SJCRH30 (cell line): ENCODE measurements at regions not wholly inside any gene's neighbourhood (a gene's known extent, or its start where the extent isn't known, plus 50 kb on each side); places are given as distances from the start of the nearest gene placed in this dataset.

Experiments used
- DNase-seq, 2 experiments: peaks; one replicate each; pipeline ENCODE4 v3.0.0-alpha.2; 2015 to 2020
- H3K27ac ChIP-seq: fragments of 250-450 bp; sonication (Bioruptor Pico); 2 replicates; pipeline ENCODE4 v1.5.1; 2020; ENCODE audit warnings: mild to moderate bottlenecking, moderate library complexity
- H3K27me3 ChIP-seq: fragments of 250-450 bp; sonication (Bioruptor Pico); 2 replicates; pipeline ENCODE4 v1.5.1; 2020; ENCODE audit warnings: mild to moderate bottlenecking, moderate library complexity
- H3K36me3 ChIP-seq: fragments of 250-450 bp; sonication (Bioruptor Pico); 2 replicates; pipeline ENCODE4 v1.5.1; 2020; ENCODE audit warnings: mild to moderate bottlenecking, moderate library complexity
- H3K4me1 ChIP-seq: fragments of 250-450 bp; sonication (Bioruptor Pico); 2 replicates; pipeline ENCODE4 v1.5.1; 2020; ENCODE audit warnings: mild to moderate bottlenecking, moderate library complexity
- H3K4me3 ChIP-seq: fragments of 250-450 bp; sonication (Bioruptor Pico); 2 replicates; pipeline ENCODE4 v1.5.1; 2020; ENCODE audit warnings: mild to moderate bottlenecking, moderate library complexity
- H3K9me3 ChIP-seq: fragments of 250-450 bp; sonication (Bioruptor Pico); replicated peaks from 2 replicates; pipeline ENCODE4 v1.5.1; 2020; ENCODE audit warnings: mild to moderate bottlenecking, moderate library complexity

- no peaks in the 10 kb centered on the region for H3K27me3 ChIP-seq
- no peak overlapping the region for H3K4me3 ChIP-seq
- no peaks in the 10 kb centered on the region for H3K9me3 ChIP-seq
- no peak for DNase-seq
- H3K36me3 ChIP-seq, result no peaks in the 10 kb centered on the region
- no peak overlapping the region for H3K27ac ChIP-seq
- H3K4me1 ChIP-seq, result no peaks in the 10 kb centered on the region
Observed at GRCh38 chr11:119831011-119831410, 102.0 kb upstream of the NECTIN1 start.

- Histone ChIP-seq H3K9me3 (no peaks in the 10 kb centered on the region), H3K27ac (no peak overlapping the region), H3K27me3 (no peaks in the 10 kb centered on the region), H3K4me3 (no peak overlapping the region), H3K36me3 (no peaks in the 10 kb centered on the region), H3K4me1 (no peaks in the 10 kb centered on the region)
- no peak for DNase-seq
Observed at GRCh38 chr11:119830400-119830799, 101.4 kb upstream of the NECTIN1 start.

GRCh38 chr11:119829402-119829801 is 100.4 kb upstream of the NECTIN1 start:
- no peak overlapping the region for H3K27ac ChIP-seq
- H3K36me3 ChIP-seq, result no peaks in the 10 kb centered on the region
- H3K27me3 ChIP-seq, result no peaks in the 10 kb centered on the region
- no peak overlapping the region for H3K4me3 ChIP-seq
- H3K9me3 ChIP-seq, result no peaks in the 10 kb centered on the region
- DNase-seq, result no peak
- no peaks in the 10 kb centered on the region for H3K4me1 ChIP-seq

GRCh38 chr11:119828819-119829218 is 99.8 kb upstream of the NECTIN1 start:
- Histone ChIP-seq H3K36me3 (no peaks in the 10 kb centered on the region), H3K27ac (no peak overlapping the region), H3K4me1 (no peaks in the 10 kb centered on the region), H3K9me3 (no peaks in the 10 kb centered on the region), H3K27me3 (no peaks in the 10 kb centered on the region), H3K4me3 (no peak overlapping the region)
- no peak for DNase-seq

GRCh38 chr11:119828006-119828405 is 99.0 kb upstream of the NECTIN1 start:
- no peaks in the 10 kb centered on the region for H3K36me3 ChIP-seq
- no peaks in the 10 kb centered on the region for H3K4me1 ChIP-seq
- no peaks in the 10 kb centered on the region for H3K27me3 ChIP-seq
- H3K9me3 ChIP-seq, result no peaks in the 10 kb centered on the region
- no peak for DNase-seq
- H3K27ac ChIP-seq, result no peak overlapping the region
- no peak overlapping the region for H3K4me3 ChIP-seq

- no peaks in the 10 kb centered on the region for H3K9me3 ChIP-seq
- no peaks in the 10 kb centered on the region for H3K27me3 ChIP-seq
- H3K27ac ChIP-seq, result no peak overlapping the region
- DNase-seq, result no peak
- H3K4me1 ChIP-seq, result no peaks in the 10 kb centered on the region
- no peak overlapping the region for H3K4me3 ChIP-seq
- no peaks in the 10 kb centered on the region for H3K36me3 ChIP-seq
Observed at GRCh38 chr11:119827113-119827512, 98.1 kb upstream of the NECTIN1 start.

- DNase-seq, result no peak
- H3K4me3 ChIP-seq, result no peak overlapping the region
- H3K27ac ChIP-seq, result no peak overlapping the region
- H3K4me1 ChIP-seq, result no peaks in the 10 kb centered on the region
- no peaks in the 10 kb centered on the region for H3K36me3 ChIP-seq
- no peaks in the 10 kb centered on the region for H3K9me3 ChIP-seq
- H3K27me3 ChIP-seq, result no peaks in the 10 kb centered on the region
Observed at GRCh38 chr11:119823077-119823476, 94.1 kb upstream of the NECTIN1 start.

GRCh38 chr11:119816660-119817059 is 87.7 kb upstream of the NECTIN1 start:
- no peaks in the 10 kb centered on the region for H3K36me3 ChIP-seq
- H3K9me3 ChIP-seq, result no peaks in the 10 kb centered on the region
- no peak overlapping the region for H3K4me3 ChIP-seq
- no peak overlapping the region for H3K27ac ChIP-seq
- H3K27me3 ChIP-seq, result no peaks in the 10 kb centered on the region
- no peak for DNase-seq
- no peaks in the 10 kb centered on the region for H3K4me1 ChIP-seq

GRCh38 chr11:119814766-119815165 is 85.8 kb upstream of the NECTIN1 start:
- H3K36me3 ChIP-seq, result no peaks in the 10 kb centered on the region
- no peaks in the 10 kb centered on the region for H3K4me1 ChIP-seq
- H3K9me3 ChIP-seq, result no peaks in the 10 kb centered on the region
- H3K27ac ChIP-seq, result no peak overlapping the region
- H3K4me3 ChIP-seq, result no peak overlapping the region
- H3K27me3 ChIP-seq, result no peaks in the 10 kb centered on the region
- no peak for DNase-seq

GRCh38 chr11:119810478-119811232 is 81.7 kb upstream of the NECTIN1 start:
- Histone ChIP-seq H3K9me3 (no peaks in the 10 kb centered on the region), H3K4me3 (no peak overlapping the region), H3K4me1 (no peaks in the 10 kb centered on the region), H3K27me3 (no peaks in the 10 kb centered on the region), H3K36me3 (no peaks in the 10 kb centered on the region), H3K27ac (no peak overlapping the region)
- DNase-seq, result no peak

GRCh38 chr11:119809346-119809745 is 80.3 kb upstream of the NECTIN1 start:
- no peak overlapping the region for H3K27ac ChIP-seq
- no peak for DNase-seq
- H3K4me1 ChIP-seq, result no peaks in the 10 kb centered on the region
- H3K36me3 ChIP-seq, result no peaks in the 10 kb centered on the region
- no peak overlapping the region for H3K4me3 ChIP-seq
- H3K27me3 ChIP-seq, result no peaks in the 10 kb centered on the region
- no peaks in the 10 kb centered on the region for H3K9me3 ChIP-seq

- Histone ChIP-seq H3K27ac (no peak overlapping the region), H3K4me1 (no peaks in the 10 kb centered on the region), H3K9me3 (no peaks in the 10 kb centered on the region), H3K36me3 (no peaks in the 10 kb centered on the region), H3K4me3 (no peak overlapping the region), H3K27me3 (no peaks in the 10 kb centered on the region)
- no peak for DNase-seq
Observed at GRCh38 chr11:119808407-119809185, 79.6 kb upstream of the NECTIN1 start.

GRCh38 chr11:119807841-119808240 is 78.8 kb upstream of the NECTIN1 start:
- no peaks in the 10 kb centered on the region for H3K36me3 ChIP-seq
- H3K4me1 ChIP-seq, result no peaks in the 10 kb centered on the region
- no peaks in the 10 kb centered on the region for H3K9me3 ChIP-seq
- no peaks in the 10 kb centered on the region for H3K27me3 ChIP-seq
- no peak overlapping the region for H3K27ac ChIP-seq
- no peak overlapping the region for H3K4me3 ChIP-seq
- DNase-seq, result no peak

- Histone ChIP-seq H3K36me3 (no peaks in the 10 kb centered on the region), H3K9me3 (no peaks in the 10 kb centered on the region), H3K27ac (no peak overlapping the region), H3K27me3 (no peaks in the 10 kb centered on the region), H3K4me1 (no peaks in the 10 kb centered on the region), H3K4me3 (no peak overlapping the region)
- DNase-seq, result no peak
Observed at GRCh38 chr11:119807402-119807801, 78.4 kb upstream of the NECTIN1 start.

GRCh38 chr11:119806064-119806915 is 77.3 kb upstream of the NECTIN1 start:
- Histone ChIP-seq H3K27me3 (no peaks in the 10 kb centered on the region), H3K4me3 (no peak overlapping the region), H3K36me3 (no peaks in the 10 kb centered on the region), H3K9me3 (no peaks in the 10 kb centered on the region), H3K27ac (no peak overlapping the region), H3K4me1 (no peaks in the 10 kb centered on the region)
- no peak for DNase-seq
